Stimulated activated CD4-positive, alpha-beta T cell treated with anti-CD3 and anti-CD28 coated beads, Interleukin-2, amount 100 ng/mL, for 4 hours (primary cell): ENCODE measurements at regions not wholly inside any gene's neighbourhood (a gene's known extent, or its start where the extent isn't known, plus 50 kb on each side); places are given as distances from the start of the nearest gene placed in this dataset.
"Not testable (repeated sequence)": the region's sequence is repeated elsewhere in the genome, so short reads cannot be mapped to it uniquely, and the experiment has no call there.

Experiments used
- DNase-seq: peaks from one replicate; pipeline ENCODE4 v3.0.0-alpha.2; 2020; ENCODE audit warnings: low read depth

DNA sequence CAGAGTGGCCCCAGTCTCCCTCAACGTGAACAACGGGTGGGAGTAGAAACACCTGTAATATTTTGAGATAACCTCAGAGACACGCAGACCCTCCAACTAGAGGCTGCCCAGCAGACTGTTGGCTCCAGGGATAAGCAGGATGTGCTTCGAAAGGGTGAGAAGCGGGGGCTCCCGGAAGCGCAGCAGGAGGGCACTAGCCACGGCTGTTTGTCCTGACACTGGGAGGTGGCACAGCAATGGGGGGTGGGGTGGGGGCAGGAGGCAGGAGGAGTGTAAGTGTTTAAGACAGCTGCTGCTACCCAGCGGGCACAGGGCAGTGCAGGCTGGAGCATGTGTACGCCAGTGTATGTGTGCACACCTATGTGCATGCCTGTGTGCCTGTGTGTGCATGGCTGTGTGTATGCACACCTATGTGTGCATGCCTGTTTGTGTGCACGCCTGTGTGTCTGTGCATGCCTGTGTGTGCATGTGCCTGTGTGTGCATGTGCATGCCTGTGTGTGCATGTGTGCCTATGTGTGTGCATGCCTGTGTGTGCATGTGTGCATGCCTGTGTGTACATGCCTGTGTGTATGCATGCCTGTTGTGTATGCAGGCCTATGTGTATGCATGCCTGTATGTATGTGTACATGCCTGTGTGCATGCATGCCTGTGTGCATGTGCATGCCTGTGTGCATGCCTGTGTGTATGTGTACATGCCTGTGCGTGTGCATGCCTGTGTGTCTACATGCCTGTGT is 154.7 kb downstream of the SHANK2 start:
- no peak for DNase-seq

DNA sequence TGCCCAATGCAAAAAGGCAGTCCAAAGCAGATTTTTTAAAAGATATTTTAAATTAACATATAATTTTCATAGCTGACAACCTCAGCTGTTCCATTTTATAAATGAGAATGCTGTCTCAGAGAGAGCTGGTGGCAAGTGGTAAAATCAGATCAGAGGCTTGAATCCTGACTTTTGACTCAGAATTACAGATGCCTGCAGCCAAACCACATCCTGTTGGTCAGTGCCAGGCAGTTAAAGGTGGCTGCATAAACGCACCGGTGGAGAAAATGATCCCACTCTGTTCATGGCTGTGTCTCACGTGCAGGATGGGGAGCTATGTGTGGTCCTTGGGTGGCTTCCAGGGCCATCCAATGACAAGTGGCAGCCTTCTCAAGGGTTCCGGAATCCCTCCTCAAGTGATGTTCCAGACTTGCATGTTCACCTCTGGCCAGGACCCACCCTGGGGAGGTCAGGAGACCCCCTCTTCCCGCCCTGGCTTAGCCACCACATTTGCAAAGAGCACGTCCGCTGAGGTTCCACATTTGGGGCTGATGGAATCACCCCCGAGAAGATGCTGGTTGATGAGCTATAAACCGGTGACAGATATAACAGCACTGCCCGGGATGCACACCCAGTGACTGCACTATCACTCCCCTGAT is 155.5 kb downstream of the SHANK2 start:
- DNase-seq, result no peak

DNA sequence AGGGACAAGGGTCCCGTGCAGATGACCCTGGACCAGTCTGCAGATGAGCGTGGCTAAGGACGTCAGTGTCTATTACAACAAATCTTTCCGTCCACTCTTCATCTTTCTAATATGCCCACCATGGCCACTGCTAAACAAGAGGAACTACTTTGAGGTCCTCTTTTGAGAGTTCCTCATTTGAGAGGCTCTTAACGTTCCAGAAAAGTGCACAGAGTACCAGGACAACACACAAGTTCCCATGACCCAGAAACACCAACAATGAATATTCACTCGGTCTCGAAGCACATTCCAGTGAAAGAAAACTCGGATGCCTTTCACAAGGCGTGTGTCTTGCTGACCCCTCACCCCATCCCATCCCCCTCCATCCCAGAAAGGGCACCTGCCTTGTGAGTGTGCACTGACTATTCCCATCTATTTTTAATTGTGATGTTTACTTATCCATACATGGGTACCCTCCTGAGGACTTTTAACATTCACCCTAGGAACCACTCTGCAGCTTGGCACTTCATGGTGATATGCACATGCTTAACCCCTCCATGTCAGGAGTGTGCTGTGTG is 157.0 kb downstream of the SHANK2 start:
- DNase-seq, result no peak

DNA sequence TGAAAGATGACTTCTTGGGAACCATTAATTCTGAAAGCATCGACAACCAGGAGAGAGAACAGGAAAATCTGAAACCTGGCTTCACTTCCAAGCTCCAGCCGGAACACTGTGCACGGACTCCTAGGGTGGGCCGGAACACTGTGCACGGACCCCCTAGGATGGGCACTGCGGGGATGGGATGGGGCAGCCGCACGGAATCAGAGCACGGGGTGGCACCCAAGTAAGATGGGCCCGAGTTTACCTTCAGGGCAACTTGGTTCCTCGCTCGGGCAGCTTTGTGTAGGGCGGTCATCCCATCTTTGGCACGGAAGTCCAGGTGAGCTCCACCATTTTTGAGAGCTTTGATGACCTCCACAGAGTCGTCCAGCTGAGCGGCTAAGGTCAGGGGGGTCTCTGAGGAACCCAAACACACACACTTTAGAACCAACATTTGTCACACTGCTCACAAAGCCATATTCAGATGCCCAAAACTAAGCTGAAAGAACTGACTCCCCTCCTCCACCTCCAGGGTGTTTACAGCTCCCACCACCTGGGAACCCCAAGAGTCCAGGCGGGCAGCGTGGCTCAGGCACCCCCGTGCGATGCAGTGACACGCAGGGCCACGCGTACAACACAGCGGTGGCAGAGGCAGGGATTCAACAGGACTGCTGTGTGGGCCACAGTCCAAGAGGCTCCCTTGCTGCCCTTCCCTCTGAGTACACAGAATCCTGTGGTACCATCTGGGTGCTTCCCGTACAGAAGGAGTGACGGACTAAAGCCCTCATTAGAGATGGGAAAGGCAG is 157.9 kb downstream of the SHANK2 start:
- DNase-seq, result no peak

DNA sequence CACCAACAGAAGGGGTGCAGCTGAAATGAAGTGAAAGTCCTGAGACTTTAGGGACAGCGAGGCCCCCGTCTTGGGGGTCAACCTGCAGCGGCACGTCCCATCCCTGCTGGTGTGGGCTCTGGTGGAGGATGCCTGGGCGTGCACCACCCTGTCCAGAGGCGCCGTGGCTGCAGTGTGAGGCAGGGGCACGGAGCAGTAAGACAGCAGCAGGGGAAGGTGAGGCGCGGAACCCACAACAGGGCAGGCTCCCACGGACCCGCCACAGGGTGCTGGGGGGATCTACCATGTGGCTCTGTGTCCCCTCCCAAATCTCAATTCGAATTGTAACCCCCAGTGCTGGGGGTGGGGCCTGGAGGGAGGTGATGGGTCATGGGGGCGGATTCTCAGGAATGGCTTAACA is 158.6 kb downstream of the SHANK2 start:
- no peak for DNase-seq

DNA sequence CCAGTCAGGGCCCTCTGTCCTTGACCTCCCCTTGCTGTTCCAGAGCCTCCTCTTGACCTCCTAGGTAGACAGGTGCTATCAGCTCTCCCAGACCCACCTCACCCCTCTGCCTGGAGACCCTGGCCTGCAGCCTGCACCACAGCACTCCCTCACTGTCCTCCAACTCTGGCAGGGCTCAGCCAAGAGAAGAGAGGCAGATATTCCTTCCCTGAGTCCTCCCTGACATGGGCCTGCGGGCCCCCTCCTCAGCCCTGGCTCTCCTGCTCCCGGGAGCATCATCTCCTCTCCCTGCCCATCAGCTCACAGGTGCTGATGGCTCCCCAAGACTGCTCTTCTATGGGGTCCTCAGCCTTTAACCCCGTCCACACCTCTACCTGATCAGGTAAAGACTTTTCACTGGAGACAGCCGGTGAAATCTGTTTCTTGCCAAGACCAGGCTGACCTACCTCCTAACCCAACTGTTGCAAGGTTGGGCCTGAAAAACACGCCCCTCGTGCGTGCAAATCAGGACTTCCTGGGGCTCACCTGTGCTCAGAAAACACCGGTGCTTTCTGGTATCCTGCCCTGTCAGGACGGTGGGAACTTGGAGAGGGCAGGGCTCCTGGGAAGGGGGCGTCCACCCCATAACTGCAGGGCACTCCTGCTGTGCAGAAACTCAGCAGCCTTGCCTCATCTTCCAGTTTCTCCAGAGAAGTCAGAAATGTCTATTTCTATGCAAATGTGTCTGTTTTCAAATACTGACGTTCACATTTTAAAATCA is 160.7 kb downstream of the SHANK2 start:
- no peak for DNase-seq

DNA sequence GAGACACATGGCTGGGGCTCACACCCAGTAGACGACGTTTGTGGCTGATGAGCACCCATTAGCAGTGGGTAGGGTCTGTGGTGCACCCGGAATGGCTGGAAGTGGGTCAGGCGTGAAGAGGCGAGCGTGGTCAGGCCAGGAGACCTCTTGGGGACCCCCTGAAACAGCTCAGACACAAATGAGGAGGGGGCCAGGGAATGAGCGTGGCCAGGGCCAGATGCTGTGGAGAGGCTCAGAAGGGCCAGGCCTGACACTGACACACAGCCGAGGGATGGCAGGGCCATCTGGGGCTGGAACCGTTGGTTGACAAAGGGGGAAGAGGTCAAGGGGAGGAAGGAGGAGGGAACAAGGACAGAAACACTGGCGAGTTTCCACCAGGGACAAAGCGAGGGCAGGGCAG is 162.8 kb downstream of the SHANK2 start:
- DNase-seq, result no peak

DNA sequence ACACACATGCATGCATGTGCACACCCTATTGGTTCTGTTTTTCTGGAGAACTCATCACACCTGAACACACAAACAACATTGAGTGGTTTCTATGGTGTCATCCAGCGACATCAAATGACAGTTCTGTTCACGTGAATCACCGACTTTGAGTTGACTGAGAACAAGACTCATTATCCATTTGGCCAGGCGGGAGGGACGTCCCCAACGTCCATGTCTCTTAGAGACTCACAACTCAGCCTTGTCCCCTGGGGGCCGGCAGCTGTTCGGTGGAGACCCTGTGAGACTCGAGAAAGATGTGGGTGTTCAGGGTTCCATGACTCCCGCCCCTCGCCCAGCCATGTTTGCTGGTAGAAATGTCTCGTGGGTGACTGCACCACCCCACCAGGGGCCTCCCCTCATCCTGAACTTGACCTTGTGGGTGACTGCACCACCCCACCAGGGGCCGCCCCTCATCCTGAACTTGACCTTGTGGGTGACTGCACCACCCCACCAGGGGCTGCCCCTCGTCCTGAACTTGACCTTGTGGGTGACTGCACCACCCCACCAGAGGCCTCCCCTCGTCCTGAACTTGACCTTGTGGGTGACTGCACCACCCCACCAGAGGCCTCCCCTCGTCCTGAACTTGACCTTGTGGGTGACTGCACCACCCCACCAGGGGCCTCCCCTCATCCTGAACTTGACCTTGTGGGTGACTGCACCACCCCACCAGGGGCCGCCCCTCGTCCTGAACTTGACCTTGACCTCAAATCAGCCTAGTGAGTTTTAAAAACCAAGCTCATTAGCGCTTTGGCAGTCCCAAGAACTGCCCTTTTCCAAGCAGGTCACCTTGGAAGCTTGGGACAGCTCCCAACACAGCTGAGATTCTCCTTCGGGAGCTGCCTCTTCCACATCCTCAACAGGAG is 163.8 kb downstream of the SHANK2 start:
- not testable (repeated sequence) for DNase-seq

DNA sequence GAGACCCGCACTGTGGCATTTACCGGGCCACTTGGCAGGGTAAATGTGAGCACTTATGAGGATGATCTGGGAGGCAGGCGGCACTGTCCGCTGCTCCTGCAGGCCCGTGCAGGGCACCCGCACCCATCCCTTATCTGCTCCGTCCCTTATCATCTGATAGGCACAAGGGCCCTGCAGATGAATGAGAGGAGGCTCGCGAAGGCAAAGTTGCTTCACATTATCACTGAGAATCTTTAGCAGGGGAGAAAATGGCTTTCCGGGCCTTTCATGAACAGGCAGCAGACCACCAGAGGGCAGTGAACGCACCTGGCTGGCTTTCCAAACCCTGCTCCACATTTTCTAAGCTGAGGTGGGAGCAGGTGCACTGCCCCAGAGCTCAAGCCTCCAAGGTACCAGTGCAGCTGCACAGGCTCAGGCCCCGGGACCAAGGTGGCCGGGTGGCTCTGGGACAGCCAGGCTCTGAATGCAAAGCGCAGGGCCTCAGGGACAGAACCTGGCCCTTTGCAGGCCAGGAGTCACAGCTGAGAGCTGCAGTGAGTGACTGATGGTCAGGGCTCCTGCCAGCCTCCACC is 165.6 kb downstream of the SHANK2 start:
- no peak for DNase-seq

DNA sequence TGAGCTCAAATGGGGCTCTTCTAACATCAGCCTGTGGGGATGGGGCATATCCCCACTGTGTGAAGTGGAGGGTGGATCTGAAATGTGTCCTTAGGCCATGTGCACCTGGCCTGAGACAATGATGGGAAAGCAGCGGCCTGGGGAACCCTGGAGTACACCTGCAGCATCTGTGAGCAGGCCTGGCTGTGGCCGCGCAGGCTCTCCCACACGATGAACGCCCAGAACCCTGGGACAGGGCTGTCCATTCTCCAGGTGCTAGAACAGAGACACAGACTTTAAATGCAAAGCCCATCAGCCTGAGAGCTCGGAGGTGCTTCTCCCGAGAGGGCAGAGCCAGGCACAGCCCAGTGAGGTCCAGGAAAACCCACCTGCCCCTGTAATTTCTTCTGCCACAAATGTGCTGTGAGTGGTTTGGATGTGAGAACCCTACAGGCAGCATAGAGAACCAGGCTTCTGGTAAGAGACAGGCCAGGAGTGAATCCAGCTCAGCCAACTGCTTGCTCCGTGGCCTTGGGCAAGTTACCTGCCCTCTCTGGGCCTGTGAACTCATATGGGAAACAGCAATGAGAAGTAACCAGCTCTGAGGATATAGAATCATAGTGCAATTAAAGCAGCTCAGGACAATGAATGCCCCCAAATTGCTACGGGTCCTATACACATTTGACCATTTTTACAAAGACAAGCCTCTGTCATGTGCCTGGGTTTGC is 167.9 kb downstream of the SHANK2 start:
- no peak for DNase-seq

DNA sequence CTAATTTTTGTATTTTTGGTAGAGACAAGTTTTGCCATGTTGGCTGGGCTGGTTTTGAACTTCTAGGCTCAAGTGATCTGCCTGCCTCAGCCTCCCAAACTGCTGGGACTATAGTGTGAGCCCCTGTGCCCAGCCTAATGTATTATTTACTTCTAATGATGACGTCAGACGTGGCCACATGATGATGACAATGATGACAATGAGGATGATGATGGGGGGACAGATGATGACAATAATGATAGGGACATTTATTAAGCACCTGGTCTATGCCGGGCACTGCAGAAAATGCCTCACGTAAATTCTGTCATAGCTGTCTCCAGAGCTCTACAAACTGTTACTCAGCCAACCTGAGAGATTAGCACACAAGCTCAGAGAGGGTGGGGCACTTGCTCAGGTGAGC is 169.3 kb downstream of the SHANK2 start:
- DNase-seq, result no peak

DNA sequence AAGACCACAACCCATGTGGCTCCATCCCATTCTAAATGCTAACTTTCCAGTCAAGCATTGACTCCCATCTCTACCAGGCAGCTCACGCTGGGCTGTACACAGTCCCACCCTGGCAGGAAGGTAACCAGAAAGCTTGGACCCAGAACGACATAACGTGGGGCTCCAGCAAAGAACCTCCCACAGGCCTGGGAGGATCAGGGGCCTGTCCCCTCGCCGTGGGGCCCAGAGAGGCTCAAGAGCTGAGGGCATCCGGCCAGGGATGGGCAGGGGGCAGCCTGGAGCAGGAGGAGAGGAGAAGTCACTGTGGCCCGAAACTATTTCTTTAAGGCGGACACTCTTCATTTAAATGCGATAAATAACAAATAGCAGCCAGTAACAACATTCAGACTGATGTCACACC is 169.9 kb downstream of the SHANK2 start:
- DNase-seq, result no peak

DNA sequence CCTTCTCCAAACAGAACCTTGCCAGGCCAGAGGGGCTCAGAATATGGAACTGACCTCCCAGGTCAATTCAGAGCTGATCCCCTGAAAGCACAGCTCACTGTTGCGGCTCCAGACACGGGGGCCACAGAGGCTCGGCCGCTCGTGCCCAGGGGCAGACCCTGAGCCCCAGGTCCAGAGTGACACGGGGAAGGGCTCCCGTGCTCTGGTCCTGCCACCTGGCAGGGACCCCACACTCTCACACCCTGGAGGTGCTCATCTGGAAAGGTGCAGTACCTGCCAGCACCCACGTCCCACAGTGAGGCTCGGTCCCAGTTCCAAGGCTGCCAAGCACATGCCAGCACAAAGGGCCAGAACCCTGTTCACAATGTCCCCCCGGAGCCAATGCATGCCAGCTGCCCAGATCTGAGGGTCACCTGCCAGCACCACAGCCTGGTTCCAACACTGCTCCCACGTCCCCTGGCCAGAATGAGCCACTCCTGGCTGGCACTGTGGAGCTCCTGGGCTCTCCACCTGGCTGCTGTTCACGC is 170.6 kb downstream of the SHANK2 start:
- no peak for DNase-seq

DNA sequence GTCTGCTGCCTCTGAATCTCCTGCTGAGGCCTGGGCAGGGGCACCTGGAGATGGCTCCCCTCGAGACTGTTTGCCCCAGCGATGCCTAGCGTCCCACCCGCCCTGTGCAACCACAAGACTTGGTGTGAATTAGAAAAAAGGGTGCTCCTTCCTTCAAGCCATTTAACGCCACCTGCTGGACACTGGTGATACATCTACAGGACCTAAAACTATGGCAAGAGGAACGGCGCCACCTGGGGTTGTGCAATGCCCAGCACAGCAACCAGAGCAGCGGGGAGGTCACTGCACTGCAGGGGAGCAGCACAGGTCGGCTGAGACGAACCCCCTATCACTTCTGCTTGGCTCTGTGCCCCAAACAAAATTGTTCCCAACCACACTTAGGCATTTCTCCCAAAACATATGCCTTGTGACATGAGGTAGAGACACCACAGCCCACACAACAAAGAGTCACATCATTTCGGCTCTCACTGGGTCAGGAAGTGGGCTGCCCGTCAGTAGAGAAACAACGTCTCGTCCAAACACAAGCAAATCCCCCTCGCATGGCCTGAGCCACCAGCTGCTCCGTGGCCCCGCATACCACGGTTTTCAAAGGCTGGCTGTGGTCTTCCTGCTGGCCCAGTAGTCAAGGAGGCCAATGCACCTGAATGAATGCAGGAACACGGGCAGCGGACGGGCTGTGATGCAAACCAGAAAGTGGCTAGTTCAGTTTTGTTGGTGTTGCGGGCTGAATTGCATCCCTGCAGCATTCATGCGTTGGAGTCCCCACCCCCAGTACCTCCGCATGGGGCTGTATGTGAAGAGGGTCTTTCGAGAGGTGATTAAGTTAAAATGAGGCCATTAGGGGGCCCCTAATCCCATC is 171.9 kb downstream of the SHANK2 start:
- peak; percentile 1 for DNase-seq

DNA sequence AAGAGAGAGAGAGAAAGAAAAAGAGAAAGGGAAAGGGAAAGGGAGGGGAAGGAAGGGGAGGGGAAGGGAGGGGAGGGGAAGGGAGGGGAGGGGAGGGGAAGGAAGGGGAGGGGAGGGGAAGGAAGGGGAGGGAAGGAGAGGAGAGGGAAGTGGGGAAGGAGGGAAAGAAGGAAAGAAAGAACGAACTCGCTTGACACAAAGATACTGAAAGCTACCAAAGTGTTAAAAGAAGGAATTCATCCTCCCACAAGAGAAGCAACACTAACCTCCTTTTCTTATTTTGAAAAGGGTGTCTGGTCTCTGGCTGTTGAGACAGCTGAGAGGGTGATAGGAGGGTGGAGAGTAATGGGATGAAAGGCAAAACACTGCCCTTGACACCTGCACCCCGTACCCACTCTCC is 172.6 kb downstream of the SHANK2 start:
- no peak for DNase-seq

DNA sequence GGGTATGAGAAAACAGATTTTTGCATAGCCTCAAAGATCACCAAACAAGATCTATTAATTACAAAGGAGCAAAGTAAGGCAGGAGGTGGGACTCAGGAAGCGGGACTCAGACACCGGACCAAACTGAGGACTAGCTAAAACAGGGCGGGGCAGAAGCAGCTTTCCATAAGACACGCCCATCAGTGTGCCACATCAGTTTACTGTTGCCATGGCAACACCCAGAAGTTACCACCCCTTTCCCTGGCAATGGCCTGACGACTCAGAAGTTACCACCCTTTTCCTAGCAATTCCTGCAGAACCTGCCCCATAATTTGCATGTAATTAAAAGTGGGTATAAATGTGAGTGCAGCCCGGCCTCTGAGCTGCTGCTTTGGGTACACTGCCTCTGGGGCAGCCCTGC is 173.9 kb downstream of the SHANK2 start:
- DNase-seq, result no peak

DNA sequence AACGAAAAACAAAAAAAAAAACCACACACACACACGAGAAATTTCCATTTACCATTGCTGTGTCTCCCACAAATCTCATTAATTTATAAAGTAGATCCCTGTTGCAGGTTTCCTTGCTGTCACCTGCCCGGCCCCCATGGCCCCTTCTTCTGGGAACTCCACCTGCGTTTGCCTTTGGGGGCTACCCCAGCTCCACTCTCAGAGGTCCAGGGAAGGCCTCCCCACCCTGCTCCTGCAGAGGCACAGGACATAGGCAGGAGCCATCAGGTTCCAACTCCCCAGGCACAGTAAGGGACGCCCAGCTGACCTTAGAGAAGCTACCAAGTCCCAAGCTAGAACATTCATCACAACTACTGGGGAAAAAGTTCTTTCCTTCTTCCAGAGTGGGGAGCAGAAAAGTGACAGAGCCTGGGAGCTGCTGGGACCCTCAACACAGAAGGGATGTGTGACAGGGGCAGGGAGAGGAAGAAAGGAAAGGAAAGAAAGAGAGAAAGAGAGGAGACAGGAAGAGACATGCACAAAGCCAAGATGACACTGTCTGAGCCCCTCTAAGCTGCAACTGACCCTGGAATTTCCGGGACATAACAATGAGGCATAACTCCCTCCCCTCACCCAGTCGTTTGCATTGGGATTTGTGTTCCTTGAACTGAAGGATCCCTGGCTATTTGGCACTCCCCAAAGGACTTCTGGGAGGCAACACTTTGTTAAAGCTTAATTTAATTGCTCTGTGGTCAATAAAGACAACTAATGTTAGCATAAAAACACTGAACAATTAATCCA is 175.7 kb downstream of the SHANK2 start:
- no peak for DNase-seq

DNA sequence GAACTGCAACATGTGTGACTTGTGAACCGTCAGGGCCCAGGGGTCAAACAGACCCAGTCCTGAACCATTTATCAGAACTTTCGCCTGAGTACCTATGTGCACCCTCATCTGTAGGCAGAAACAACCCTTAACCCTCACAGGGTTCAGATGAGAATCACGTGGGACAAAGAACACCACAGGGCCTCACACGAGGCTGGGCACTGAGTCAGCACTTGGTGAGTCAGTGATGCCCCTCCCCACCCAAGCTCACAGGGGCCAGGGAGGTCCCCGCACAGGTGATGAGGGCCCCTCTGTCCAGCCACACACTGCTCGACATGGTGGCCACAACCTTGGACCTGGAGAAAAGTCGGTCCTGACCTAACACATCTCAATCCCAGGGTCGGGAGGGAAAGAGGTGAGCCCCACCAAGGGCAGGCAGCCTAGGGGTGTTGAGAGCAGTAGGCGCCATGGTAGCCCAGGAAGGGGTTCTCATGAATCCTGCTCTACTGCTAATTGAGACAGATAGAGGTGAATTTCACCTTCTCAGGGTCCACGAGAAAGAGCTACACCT is 176.4 kb downstream of the SHANK2 start:
- no peak for DNase-seq
